HG03575 (cell line): ENCODE measurements at regions not wholly inside any gene's neighbourhood (a gene's known extent, or its start where the extent isn't known, plus 50 kb on each side); places are given as distances from the start of the nearest gene placed in this dataset.

ENCODE experiments used
- ATAC-seq: cut with Tn5 transposase; IDR thresholded peaks from one replicate; pipeline ENCODE4 v1.9.1; 2021; ENCODE audit not compliant: unreplicated experiment, insufficient number of reproducible peaks, low FRiP score; ENCODE audit errors: extremely low read depth

DNA sequence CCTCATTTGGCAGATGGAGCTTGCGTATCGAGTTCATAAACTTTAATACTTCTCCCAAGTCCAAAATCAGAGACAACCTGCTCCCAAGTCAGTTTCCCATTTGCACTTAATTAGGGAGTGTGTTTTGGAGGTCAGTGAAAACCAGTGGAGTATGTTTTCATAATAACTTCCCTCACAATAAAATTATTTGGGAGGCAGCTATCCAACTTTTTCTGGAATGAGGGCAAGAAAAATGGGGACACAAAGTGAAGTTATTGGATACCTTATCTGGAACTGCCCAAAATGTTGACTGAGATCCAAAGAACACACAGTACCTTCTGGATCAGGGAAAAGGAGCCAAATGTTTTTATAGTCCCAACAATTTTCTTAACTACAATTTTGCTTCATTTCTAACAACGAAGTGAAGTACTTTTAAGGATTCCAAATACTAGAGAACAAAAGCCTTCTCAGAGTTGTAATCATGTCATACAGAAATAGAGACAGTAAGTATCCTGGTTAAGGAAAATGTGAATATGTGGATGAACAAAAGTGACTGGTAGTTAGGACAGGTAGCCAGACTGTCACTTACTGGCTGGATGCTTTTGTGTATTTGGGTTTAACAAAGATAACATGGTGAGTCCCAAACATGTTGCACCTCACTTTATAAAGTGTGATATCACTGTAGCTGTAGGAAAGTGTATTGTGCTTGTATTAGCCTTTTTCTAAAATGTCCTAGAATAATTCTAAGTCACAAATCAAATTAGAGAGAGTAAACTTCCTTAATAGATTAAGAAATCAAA is 325.0 kb downstream of the HLX start:
- no peak for ATAC-seq

DNA sequence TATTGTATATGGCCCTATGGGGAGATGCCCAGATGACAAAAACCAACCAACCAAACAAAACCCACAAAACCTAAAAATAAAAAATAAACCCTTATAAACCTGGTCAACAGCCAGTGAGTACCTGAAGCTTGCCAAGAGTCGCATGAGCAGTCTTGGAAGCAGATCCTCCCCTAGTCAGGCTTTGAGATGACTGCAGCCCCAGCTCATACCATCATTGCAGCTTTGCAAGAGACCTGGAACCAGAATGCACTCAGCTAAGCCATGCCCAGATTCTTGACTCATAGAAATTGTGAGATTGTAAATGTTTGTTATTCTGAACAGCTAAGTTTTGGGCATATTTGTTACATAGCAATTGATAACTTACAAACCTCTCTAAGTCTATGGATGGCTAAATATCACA is 326.8 kb downstream of the HLX start:
- no peak for ATAC-seq

DNA sequence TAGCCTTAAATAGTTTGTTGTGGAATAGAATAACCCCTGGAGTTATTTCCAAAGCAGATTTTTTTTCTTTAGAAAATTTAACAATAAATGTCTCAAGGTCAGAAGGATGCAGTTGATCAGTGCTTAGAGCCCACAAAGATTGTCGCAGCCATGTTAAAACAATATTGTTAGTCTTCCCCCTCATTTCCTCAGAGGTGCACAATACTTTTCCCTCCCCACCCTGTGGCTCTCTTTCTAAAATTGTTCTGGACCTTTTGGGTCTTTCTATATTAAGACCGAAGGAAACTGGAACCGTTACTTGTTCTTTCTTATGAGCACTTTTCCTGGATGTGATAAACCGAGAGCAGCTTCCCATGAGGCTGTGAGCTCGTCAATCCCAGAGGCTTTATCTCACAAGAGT is 333.7 kb downstream of the HLX start:
- ATAC-seq = no peak

DNA sequence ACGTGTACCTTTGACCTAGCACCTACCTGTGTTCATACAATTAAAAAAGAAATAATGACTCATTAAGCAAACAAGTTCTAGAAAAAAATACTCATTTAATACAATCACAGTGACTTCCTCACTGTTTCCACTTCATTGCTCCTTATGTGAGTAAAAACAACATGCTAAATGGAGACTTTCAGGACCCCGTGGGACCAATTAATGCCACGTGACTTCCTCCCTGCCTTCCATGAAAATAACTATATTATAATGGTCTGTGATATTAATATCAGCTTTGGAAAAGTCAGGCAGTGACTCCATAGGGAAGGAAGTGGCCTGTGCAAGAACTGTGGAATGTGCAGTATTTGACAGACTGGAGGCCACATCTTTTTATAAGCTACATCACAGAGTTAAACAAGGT is 337.8 kb downstream of the HLX start:
- no peak for ATAC-seq

DNA sequence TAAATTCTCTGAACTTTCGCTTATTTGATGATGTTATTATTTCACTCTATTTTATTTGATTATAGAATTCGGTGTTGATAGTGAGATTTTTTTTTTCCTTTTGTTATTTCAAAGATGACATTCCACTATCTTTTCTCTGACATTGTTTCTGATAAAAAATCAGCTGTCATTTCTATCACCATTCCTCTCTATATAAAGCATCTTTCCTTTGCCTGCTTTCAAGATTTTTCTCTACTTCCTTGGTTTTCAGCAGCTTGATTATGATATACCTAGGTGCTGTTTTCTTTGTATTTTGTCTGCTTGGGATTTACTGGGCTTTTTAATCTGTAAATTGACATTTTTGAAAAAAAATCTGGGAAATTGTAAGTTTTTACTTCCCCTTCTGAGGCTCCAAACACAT is 344.0 kb downstream of the HLX start:
- ATAC-seq = no peak

DNA sequence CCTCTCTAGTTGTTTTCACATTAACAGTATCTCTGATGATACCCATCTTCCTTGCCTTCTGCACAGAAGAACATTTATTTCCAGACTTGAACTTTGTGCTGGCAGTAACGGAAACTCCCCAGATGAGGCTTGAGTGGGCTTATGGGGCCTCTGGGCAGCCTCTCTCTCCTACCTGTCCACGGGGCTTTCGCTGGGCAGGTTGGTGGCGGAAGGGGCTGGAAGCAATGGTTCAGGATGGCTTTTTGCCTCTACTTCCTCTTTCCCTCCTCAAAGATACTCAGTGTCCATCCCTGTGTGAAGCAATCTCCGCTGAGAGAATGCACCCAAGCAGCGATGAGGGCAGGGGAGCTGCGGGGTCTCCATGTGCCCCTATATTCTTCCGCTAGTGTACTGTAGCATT is 348.2 kb downstream of the HLX start:
- no peak for ATAC-seq

DNA sequence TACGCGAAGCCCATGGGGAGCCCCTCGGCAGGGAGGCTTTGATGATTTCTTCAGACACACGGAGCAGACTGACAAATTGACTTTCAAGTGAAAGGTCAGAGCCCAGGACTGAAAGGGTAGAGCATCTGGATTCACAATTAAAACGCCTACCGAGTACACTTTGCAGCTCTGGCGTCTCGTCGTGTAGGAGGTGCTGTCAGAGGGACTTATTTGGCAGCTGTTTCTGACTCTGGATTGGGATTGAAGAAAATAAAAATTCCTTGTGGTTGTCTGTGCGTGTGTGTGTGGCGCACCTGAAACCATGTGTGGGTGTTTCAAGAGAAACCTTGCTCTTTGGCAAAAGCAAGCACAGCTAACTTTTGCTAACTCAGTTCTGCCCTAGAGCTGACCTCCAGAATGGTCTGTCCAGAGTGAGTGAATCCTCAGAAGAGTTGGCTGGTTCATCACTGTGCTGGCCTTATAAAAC is 348.7 kb downstream of the HLX start:
- no peak for ATAC-seq

DNA sequence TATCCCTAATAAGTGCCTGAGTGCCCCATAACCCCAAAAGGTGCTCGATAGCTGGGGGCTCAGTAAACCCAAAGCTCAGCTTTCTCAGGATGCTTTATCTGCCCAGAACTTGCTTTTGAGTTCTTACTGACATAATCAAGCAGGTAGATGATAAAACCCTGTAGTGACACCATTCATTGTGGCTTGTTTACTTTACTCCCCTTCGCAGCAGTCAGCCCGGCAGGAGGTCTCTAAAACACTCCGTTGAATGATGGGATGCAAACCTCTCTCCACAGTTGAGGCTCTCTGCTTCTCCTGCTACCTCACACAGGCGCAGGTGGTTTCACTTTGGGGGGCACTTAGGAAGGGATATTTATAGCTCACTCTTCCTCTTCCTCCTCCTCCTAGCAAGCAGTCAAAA is 349.4 kb downstream of the HLX start:
- no peak for ATAC-seq

DNA sequence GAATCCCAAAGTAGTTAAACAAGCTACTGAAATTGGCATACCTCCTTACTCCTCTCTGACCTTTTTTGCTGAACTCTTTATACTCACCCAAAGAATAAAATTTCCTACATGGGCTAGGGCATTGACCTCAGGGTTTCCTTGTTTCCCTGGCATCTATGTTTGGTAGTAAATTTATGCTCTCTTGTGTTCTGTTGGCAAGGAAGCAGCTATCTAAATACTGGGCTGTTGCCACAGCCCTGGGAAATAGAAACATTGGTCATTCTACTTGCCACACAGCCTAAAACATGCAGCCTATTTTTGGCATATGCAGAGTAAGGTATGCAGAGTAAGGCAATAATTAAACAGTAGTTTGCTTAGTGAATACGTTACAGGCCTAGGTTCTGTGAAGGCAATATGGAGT is 351.4 kb downstream of the HLX start:
- ATAC-seq = no peak

DNA sequence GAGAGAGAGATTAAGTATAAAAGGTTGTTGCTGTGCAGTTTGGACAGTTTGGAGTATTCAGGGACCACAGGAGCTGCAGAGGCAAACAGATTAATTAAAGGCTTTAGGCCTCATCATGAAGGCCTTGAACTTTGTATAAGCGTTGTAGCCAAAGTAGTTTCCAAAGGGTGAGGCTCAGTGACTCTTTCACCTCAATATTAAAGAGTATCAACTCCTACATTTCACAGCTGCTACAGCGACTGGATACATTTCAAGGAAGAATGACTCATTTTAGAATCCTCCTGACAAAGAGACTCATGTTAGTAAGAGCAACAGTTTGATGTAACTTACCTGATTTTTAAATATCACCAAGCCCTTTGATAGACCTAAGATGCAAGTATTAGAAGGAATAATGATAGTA is 355.5 kb downstream of the HLX start:
- no peak for ATAC-seq

DNA sequence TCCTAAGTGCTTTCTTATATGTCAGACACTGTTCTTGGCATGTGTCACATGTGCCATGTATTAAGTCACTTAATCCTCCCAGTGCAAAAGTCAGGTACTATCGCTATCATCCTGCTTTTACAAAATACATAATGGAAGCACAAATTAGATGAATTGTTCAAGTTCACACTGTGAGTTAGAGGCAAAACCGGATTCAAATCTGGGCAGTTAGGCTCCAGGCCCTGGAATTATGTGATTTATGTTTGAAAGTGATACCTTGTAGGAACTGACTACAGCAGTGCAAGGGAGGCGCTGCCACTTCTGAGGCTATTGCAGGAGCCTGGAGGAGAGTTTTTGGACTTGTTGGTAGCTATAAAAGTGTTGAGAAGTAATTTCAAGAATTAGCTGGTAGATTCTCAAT is 358.3 kb downstream of the HLX start:
- no peak for ATAC-seq

DNA sequence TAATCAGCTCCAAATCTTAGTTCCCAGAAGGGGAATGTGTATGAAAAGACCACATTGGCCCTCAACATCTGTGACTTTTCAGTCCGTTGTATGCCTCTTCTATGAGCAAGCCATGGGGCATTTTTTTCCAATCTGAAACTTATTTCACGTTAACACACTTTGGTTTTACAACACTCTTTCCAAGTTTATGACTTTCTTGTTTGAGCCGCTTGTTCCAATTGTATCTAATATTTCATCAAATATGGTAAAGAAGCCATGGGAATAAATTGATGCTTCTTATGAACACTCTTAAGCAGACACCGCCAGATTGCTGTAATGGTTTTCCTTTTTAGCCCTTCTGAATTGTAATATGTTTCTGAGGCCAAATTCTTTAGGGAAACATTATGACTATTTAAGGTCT is 359.9 kb downstream of the HLX start:
- ATAC-seq = no peak

DNA sequence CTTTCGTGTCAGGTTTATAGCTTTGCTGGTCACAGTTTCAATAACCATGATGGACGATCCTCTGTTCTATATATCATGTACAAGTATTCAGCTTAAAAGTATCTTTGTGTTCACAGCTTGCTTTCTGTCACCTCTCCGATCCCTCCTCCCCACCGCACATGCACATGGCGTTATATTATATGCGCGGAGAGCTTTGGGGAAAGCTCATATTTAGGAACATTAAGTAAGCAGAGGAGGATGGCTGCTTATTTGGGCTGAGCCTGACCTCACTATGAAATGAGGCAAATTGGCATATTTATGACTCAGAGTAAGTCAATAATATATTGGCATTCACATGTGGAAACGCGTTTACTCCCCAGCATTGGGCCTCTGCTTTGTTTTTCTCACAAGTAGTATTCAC is 360.5 kb downstream of the HLX start:
- no peak for ATAC-seq

DNA sequence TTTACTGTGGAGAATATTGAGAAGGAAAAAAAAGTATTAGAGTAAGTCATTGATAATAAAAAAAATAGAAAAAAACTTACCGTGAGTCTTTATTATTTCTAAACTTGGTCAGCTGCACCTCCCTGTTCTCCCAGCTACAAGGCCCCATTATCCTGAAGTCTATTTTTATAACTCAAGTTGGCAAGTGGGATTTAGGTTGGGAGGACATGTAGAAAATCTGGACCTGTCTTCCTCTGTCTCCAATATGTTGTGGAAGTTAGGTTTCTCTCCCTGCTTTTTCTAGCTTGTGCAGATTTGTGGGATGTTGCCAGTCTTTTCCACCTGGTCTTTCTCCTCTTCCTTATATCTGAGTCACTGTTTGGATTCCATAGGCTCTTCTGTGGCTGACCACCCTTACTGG is 361.4 kb downstream of the HLX start:
- no peak for ATAC-seq

DNA sequence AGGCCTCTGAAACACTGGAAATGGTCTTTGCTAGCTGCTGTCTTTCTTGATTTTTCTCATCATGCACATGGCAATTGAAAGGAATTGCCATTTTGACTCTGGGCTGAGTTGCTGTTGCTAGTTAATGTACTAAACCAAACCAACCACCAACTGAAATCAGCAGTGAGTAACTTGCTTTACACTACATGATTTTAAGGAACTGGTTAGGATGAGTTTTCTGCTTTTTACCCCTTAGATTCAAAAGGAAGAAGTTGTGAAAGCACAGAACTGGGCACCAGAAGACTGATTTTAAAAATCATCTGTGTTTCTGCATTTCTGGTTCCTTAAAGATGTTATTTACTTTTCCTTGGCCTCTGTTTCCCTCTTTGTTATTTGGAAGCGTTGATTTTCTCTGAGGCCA is 361.9 kb downstream of the HLX start:
- ATAC-seq = no peak

DNA sequence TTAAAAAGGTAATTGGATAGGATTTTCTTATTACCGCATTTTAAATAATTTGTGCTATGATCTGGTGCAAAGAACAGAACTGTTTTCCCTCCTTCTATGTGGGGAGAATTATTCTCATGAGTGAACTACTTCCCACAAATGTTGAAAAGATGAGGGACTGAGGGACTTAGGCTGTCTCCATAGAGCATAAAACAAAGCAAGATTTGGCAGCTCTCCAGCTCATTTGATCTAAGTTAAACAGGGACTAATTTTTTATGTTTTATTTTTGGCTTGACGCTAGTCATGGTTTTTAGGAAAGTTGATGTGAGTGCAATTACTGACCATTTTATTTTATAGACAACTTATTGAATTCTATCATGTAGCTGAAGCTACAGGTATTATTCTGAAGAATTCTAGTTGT is 362.3 kb downstream of the HLX start:
- no peak for ATAC-seq

DNA sequence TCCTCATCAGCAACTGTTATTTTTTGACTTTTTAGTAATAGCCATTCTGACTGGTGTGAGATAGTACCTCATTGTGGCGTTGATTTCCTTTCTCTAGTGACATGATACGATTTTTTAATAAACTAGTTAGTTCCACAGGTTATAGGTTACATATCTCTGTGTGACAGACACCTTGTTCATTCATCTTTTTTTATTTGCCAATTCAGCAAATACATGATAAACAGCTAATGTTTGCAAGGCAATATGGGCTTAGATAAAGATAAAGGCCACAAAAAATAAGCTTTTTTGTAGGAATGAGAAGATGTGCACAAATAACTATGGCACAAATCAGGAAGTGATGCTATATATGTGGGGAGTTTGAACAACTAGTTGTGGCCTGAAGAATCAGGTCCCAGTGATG is 366.8 kb downstream of the HLX start:
- ATAC-seq = no peak

DNA sequence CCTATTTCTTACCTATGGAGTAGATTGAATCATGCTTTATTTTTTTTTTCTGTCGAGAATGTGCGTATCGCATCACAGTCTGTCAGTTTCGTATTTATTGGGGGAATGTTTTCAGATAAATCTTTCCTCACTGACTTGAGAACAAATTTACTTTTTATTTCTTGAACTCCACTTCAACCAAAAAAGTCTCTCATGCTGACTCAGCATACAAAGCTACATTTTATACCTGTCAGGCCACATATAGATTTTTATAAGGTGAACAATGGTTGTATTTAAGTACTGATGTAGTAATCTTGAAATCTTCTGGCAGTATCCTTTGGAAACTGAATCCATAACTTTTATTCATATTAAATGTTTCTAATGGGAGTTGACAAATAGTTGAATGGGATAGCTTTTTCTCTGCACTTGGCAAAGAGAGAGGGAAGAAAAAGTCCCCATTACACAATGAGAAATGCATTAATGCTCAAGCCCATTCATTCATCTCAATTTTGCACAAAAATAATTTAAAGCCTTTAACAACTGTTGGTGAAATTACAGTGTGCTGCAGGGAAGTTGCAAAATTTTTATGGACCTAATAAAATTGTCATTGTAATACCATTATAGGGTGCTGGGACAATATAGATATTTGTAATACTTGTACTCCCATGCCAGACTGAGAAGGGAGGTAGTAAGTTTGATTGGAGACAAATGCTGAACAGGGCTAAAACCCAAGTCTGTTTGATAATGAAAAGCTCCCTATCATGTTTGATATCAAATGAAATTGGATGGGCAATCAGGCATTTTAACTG is 367.6 kb downstream of the HLX start:
- ATAC-seq = no peak

DNA sequence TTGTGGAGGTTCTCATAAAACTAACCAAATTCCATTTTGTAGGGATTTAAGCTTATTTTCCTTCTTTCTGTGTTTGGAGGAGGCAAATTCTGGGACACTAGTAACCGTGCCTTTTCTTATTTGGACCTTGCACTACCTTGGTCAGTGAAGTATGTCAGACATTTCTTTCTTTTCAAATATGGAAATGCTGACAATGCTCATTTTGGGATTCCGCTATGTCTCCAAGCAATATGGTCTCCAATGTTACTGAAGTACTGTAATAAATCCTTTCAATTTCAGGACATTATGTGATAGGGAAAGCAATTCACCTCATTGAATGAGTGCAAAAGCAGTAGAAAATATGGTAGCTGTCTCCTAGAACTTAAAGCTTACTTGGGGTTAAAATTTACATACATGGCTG is 372.3 kb downstream of the HLX start:
- no peak for ATAC-seq

DNA sequence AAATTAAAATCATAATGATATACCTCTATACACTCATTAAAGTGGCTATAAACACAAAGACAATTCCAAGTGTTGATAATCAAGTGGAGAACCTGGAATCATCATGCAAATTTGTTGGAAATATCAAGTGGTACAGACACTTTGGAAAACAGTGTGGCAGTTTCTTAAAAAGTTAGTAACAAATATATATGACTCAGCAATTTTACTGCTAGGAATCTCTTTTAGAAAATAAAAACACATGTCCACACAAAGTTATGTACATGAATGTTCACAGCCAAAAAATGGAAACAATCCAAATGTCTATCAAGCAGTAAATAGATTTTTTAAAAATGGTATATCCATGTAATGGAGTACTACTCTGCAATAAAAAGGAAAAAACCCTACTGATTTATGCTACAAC is 375.6 kb downstream of the HLX start:
- ATAC-seq = no peak

DNA sequence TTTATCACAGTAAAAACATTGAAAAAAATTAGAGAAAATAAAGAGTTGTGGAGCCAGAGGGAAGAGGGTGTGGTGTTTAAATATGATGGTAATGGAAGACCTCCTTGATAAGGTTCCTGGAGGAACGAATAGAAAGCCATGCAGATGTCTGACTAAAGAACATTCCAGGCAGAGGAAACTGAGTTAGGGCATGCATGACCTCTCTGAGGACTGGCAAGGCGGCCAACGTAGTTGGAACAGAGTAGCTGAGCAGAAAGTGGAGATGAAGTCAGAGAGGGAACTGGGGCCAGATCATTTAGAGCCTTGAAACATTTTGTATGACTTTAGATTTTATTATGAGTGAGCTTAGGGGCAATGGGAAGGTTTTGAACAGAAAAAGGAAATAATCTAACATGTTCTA is 377.5 kb downstream of the HLX start:
- no peak for ATAC-seq
